Karpas-422 (cell line): ENCODE measurements at regions not wholly inside any gene's neighbourhood (a gene's known extent, or its start where the extent isn't known, plus 50 kb on each side); places are given as distances from the start of the nearest gene placed in this dataset.

Experiments
- DNase-seq: peaks from one replicate; pipeline ENCODE4 v3.0.0-alpha.2; 2015
- H2AFZ ChIP-seq: fragments of 200-600 bp; sonication (generic); 2 replicates; pipeline ENCODE4 v1.6.1; 2014; ENCODE audit warnings: antibody characterized with exemption, low read length, mixed read lengths
- H3K27ac ChIP-seq: fragments of 200-600 bp; sonication (generic); 2 replicates; pipeline ENCODE4 v1.5.1; 2014; ENCODE audit warnings: mild to moderate bottlenecking, low read length, moderate library complexity
- H3K27me3 ChIP-seq: fragments of 200-600 bp; sonication (generic); 2 replicates; pipeline ENCODE4 v1.6.1; 2014; ENCODE audit warnings: low read length, mixed read lengths
- H3K36me3 ChIP-seq: fragments of 200-600 bp; sonication (generic); 2 replicates; pipeline ENCODE4 v1.6.1; 2014; ENCODE audit warnings: low read length, mixed read lengths; ENCODE audit not compliant: insufficient read depth
- H3K4me1 ChIP-seq: fragments of 200-600 bp; sonication (generic); 2 replicates; pipeline ENCODE4 v1.6.1; 2014; ENCODE audit warnings: mild to moderate bottlenecking, low read length, mixed read lengths
- H3K4me2 ChIP-seq: fragments of 200-600 bp; sonication (generic); 2 replicates; pipeline ENCODE4 v1.6.1; 2014; ENCODE audit warnings: low read length, low read depth, mild to moderate bottlenecking; ENCODE audit not compliant: poor library complexity, severe bottlenecking
- H3K4me3 ChIP-seq: fragments of 200-600 bp; sonication (generic); 2 replicates; pipeline ENCODE4 v1.5.1; 2014; ENCODE audit warnings: mild to moderate bottlenecking, antibody characterized with exemption, low read length, mixed read lengths
- H3K79me2 ChIP-seq: fragments of 200-600 bp; sonication (generic); 2 replicates; pipeline ENCODE4 v1.6.1; 2014; ENCODE audit warnings: mild to moderate bottlenecking, low read length, mixed read lengths
- H3K9ac ChIP-seq: fragments of 200-600 bp; sonication (generic); 2 replicates; pipeline ENCODE4 v1.6.0; 2014; ENCODE audit warnings: low read length
- H3K9me2 ChIP-seq: fragments of 200-600 bp; sonication (generic), shearing (Covaris generic); replicated peaks from 2 replicates; pipeline ENCODE4 v1.6.0; 2014; ENCODE audit warnings: mild to moderate bottlenecking, low read length, moderate library complexity; ENCODE audit not compliant: insufficient read depth
- H3K9me3 ChIP-seq: fragments of 300-700, 200-600 bp; sonication (generic); 2 replicates; pipeline ENCODE4 v1.6.1; 2014; ENCODE audit warnings: low read length, mixed read lengths
- H4K20me1 ChIP-seq: fragments of 200-600 bp; sonication (generic); 2 replicates; pipeline ENCODE4 v1.6.1; 2014; ENCODE audit warnings: mild to moderate bottlenecking, antibody characterized with exemption, low read length, low read depth; ENCODE audit not compliant: insufficient read depth

DNA sequence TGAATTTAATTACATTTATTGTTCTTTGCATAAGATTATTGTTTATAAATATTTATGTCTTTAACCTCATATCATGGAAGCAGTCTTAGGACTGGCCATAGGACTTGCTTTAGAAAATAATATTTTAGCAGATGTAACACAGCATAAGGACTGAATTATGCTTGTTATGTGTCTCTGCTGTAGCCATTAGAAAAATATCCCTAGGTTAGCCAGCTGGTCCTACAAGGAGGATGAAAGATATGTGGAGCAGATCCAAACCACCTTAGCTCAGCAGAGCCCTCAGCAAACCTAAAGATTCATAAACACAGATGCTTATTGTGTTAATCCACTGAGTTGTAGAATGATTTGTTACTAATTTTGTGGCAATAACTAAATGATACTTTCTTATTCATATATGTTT lies 166.0 kb upstream of the COL1A2 start:
- no peaks in the 10 kb centered on the region for H3K9me2 ChIP-seq
- H3K79me2 ChIP-seq: no peaks in the 10 kb centered on the region
- H4K20me1 ChIP-seq: no peaks in the 10 kb centered on the region
- no peaks in the 10 kb centered on the region for H3K9me3 ChIP-seq
- no peak overlapping the region for H3K4me2 ChIP-seq
- H3K4me3 ChIP-seq: no peak overlapping the region
- H3K27me3 ChIP-seq: no peaks in the 10 kb centered on the region
- no peak overlapping the region for H2AFZ ChIP-seq
- no peak overlapping the region for H3K9ac ChIP-seq
- DNase-seq: no peak
- H3K27ac ChIP-seq: no peak overlapping the region
- no peaks in the 10 kb centered on the region for H3K36me3 ChIP-seq
- no peaks in the 10 kb centered on the region for H3K4me1 ChIP-seq

DNA sequence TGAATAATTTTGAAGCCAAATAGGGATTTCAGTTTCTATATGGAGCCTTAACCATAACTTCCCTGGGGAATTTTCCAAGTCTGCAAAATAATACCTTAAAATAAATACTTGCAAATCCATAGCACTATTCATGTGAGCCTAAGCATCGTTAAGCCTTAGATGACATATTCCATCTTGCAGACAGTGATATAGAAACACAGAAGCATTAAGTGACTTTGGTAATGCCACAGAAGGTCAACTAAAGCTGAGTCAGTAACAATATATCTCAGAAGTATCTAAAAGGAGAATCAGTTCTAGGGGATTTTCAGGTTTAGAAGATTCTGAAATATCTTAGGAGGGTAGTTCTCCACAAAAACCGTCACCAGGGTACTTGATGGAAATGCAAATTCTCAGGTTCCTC lies 163.4 kb upstream of the COL1A2 start:
- H3K9me3 ChIP-seq: no peaks in the 10 kb centered on the region
- H3K79me2 ChIP-seq: no peaks in the 10 kb centered on the region
- H4K20me1 ChIP-seq: no peaks in the 10 kb centered on the region
- H3K4me3 ChIP-seq: no peak overlapping the region
- no peaks in the 10 kb centered on the region for H3K4me1 ChIP-seq
- no peaks in the 10 kb centered on the region for H3K36me3 ChIP-seq
- no peaks in the 10 kb centered on the region for H3K9me2 ChIP-seq
- no peak overlapping the region for H3K4me2 ChIP-seq
- no peak overlapping the region for H3K9ac ChIP-seq
- H3K27ac ChIP-seq: no peak overlapping the region
- H2AFZ ChIP-seq: no peak overlapping the region
- no peak for DNase-seq
- H3K27me3 ChIP-seq: no peaks in the 10 kb centered on the region

DNA sequence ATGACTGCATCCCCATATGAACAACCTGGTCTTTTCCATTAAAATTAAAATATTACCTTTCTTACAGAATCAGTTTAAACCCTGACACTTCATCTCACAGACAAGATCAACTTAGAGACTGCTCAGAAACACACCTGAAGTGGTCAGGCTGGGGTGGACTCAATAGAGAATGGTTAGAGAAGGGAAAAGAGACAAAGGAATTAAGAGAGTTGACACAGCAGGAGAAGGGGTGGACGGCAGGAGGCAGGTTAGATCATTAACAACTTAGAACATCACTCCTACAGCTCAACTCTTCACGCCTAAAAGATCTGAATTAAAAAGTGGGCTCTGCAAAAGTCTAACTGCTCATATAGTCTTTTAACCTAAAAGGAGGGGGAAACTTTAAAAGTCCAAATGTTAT lies 157.7 kb upstream of the COL1A2 start:
- no peak overlapping the region for H3K4me3 ChIP-seq
- H3K9me2 ChIP-seq: no peaks in the 10 kb centered on the region
- H3K4me1 ChIP-seq: no peaks in the 10 kb centered on the region
- H3K27me3 ChIP-seq: no peaks in the 10 kb centered on the region
- no peaks in the 10 kb centered on the region for H3K9me3 ChIP-seq
- no peak for DNase-seq
- H2AFZ ChIP-seq: no peak overlapping the region
- no peak overlapping the region for H3K27ac ChIP-seq
- H3K79me2 ChIP-seq: no peaks in the 10 kb centered on the region
- H3K36me3 ChIP-seq: no peaks in the 10 kb centered on the region
- H3K4me2 ChIP-seq: no peak overlapping the region
- no peak overlapping the region for H3K9ac ChIP-seq
- no peaks in the 10 kb centered on the region for H4K20me1 ChIP-seq

DNA sequence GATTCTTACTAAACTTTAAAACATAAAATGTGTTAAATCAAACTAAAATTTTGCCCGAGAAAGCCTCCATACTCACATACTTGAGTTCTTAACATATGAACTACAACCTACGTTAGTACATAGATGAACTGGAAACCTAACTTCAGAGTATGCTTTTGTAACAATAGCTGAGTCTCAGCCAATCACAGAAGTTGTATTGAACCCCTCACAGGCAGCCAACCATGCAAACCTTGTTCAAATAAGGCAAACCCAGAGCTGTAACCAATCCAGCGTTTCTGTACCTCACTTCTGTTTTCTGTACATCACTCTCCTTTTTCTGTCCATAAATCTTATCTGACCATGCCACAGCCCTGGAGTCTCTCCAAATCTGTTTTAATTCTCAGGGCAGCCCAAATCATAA lies 157.3 kb upstream of the COL1A2 start:
- no peaks in the 10 kb centered on the region for H3K4me1 ChIP-seq

DNA sequence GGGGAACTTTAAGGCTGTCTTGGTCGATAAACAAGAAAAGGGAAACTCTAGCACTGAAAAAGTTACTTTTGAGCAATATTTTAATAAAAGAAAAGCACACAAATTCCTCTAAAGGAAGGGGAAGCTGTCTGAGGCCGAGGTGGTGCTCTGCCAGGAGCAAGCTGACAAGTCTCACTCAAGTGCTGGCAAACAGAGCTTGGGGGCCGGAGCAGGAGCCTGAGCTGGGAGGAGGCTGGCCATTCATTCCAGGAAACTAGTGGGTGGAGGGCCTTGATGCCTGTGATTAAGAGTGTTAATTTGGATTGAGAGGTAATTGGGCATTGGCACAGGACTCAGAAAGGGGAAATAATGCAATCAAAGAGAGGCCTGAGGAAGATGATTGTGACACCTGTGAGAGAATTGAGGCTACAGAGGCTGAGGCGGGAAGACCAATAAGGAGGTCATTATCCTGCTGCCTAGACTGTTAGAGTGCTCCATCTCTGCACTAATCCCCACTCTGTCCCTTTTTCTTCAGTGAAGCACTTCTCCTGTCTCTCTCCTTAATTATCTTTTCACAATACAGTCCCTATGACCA lies 154.9 kb upstream of the COL1A2 start:
- H2AFZ ChIP-seq: no peak overlapping the region
- no peak for DNase-seq
- H4K20me1 ChIP-seq: no peaks in the 10 kb centered on the region
- H3K4me2 ChIP-seq: no peak overlapping the region
- H3K9me2 ChIP-seq: no peaks in the 10 kb centered on the region
- no peaks in the 10 kb centered on the region for H3K79me2 ChIP-seq
- no peaks in the 10 kb centered on the region for H3K36me3 ChIP-seq
- no peaks in the 10 kb centered on the region for H3K27me3 ChIP-seq
- no peak overlapping the region for H3K27ac ChIP-seq
- H3K4me3 ChIP-seq: no peak overlapping the region
- no peaks in the 10 kb centered on the region for H3K4me1 ChIP-seq
- no peak overlapping the region for H3K9ac ChIP-seq
- no peaks in the 10 kb centered on the region for H3K9me3 ChIP-seq

More for the DNA sequence above, 157.3 kb upstream of the COL1A2 start:
- Histone ChIP-seq H3K79me2 (no peaks in the 10 kb centered on the region), H3K27me3 (no peaks in the 10 kb centered on the region), H3K9ac (no peak overlapping the region), H3K4me2 (no peak overlapping the region), H3K36me3 (no peaks in the 10 kb centered on the region), H2AFZ (no peak overlapping the region), H3K4me3 (no peak overlapping the region), H3K27ac (no peak overlapping the region), H4K20me1 (no peaks in the 10 kb centered on the region), H3K9me3 (no peaks in the 10 kb centered on the region), H3K9me2 (no peaks in the 10 kb centered on the region)
- DNase-seq: no peak

DNA sequence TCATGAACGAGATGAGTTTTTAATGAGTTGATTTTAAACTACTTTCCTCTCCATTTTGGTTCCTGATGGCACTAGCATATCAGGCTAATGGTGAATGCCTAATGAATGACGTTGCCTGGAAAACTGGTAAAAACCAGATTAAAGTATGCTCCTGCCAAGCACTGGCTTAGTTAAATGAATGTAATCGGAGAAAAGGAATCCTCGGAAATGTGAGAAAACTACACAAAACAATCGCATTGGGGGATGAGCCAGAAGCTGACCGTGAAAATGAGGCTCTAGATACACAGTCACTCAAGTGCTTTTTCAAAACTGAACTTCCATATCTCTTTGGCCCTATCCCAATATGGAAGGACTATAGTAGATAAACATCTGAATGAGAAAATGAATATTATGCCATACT lies 153.8 kb upstream of the COL1A2 start:
- no peak overlapping the region for H3K27ac ChIP-seq
- no peaks in the 10 kb centered on the region for H3K36me3 ChIP-seq
- no peaks in the 10 kb centered on the region for H3K79me2 ChIP-seq
- H3K9me2 ChIP-seq: no peaks in the 10 kb centered on the region
- H2AFZ ChIP-seq: no peak overlapping the region
- H4K20me1 ChIP-seq: no peaks in the 10 kb centered on the region
- H3K4me2 ChIP-seq: no peak overlapping the region
- H3K4me1 ChIP-seq: no peaks in the 10 kb centered on the region
- no peak overlapping the region for H3K9ac ChIP-seq
- no peaks in the 10 kb centered on the region for H3K27me3 ChIP-seq
- no peak overlapping the region for H3K4me3 ChIP-seq
- DNase-seq: no peak
- no peaks in the 10 kb centered on the region for H3K9me3 ChIP-seq

DNA sequence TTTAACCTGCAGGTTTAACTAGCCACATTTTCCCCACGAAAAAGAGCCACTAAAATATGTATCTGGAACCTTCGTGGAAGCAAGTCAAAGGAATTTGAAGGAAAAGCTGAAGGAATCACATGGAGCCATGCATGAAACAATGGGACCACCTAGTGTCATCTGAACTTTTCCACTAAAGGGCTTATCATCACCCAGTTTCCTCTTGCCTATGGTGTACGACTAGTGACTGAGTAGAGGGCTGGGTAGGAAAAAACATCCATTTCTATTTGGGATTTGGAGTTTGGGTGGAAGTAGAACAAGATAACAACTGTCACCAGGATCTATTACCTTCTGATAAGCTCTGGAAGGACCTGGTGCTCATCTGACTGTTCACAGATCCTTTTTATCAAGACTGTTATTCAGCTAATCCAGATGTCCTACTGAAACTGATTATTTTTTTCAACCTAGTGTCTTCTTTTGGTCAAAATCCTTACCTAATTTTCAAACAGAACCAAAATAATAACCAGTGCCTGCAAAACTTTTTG lies 153.2 kb upstream of the COL1A2 start:
- H3K27me3 ChIP-seq: no peaks in the 10 kb centered on the region
- DNase-seq: no peak
- H3K4me2 ChIP-seq: no peak overlapping the region
- H3K9me2 ChIP-seq: no peaks in the 10 kb centered on the region
- no peak overlapping the region for H3K9ac ChIP-seq
- H2AFZ ChIP-seq: no peak overlapping the region
- H3K9me3 ChIP-seq: no peaks in the 10 kb centered on the region
- H3K4me1 ChIP-seq: no peaks in the 10 kb centered on the region
- no peaks in the 10 kb centered on the region for H3K79me2 ChIP-seq
- H3K27ac ChIP-seq: no peak overlapping the region
- H3K4me3 ChIP-seq: no peak overlapping the region
- no peaks in the 10 kb centered on the region for H3K36me3 ChIP-seq
- H4K20me1 ChIP-seq: no peaks in the 10 kb centered on the region

DNA sequence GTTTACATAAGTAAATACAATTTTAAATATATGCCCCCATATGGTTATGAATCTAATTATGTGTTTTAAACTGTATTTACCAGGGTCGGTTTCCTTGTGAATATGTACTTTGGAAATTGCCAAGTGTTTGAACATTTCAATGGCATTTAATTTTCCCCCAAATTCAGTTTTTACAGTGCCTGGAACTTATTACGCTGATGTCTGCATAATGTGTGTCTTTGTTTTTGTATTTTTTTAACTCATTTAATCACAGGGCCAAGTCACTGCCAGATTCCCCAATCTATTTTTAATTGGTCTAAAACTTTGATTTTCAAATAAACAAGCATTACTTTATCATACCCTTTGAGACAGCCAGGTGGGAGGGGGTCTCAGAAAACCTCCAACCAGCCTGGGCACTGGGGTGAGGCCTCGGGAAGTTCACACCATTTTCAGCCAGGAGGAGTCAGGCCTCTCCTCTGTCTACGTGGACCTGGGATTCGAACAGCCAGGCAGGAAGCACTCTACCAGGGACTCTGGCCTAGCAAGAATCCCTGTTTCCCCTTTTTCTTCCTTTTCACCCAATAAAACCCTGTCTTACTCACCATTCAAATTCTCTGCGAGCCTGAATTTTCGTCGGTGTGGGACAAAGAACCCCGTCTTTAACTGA lies 151.5 kb upstream of the COL1A2 start:
- H3K9me2 ChIP-seq: no peaks in the 10 kb centered on the region
- H3K36me3 ChIP-seq: no peaks in the 10 kb centered on the region
- no peak overlapping the region for H3K9ac ChIP-seq
- H2AFZ ChIP-seq: no peak overlapping the region
- no peak for DNase-seq
- no peaks in the 10 kb centered on the region for H4K20me1 ChIP-seq
- no peak overlapping the region for H3K4me3 ChIP-seq
- H3K4me1 ChIP-seq: no peaks in the 10 kb centered on the region
- H3K9me3 ChIP-seq: no peaks in the 10 kb centered on the region
- H3K4me2 ChIP-seq: no peak overlapping the region
- H3K79me2 ChIP-seq: no peaks in the 10 kb centered on the region
- H3K27me3 ChIP-seq: no peaks in the 10 kb centered on the region
- H3K27ac ChIP-seq: no peak overlapping the region
